KMS-11 (cell line): ENCODE measurements at regions not wholly inside any gene's neighbourhood (a gene's known extent, or its start where the extent isn't known, plus 50 kb on each side); places are given as distances from the start of the nearest gene placed in this dataset.

Experiments
- H2AFZ ChIP-seq: fragments of 200-600 bp; sonication (generic); 2 replicates; pipeline ENCODE4 v1.6.1; 2016; ENCODE audit warnings: antibody characterized with exemption, mixed run types, low read depth
- H3K27ac ChIP-seq: fragments of 200-600 bp; sonication (generic); 2 replicates; pipeline ENCODE4 v1.6.1; 2016; ENCODE audit warnings: mild to moderate bottlenecking, mixed run types
- H3K27me3 ChIP-seq: fragments of 200-600 bp; sonication (generic); 2 replicates; pipeline ENCODE4 v1.6.1; 2017; ENCODE audit warnings: mild to moderate bottlenecking, low read depth, mixed run types, moderate library complexity; ENCODE audit not compliant: insufficient read depth
- H3K36me3 ChIP-seq: fragments of 200-600 bp; sonication (generic); 2 replicates; pipeline ENCODE4 v1.6.1; 2017; ENCODE audit warnings: mild to moderate bottlenecking, mixed run types; ENCODE audit not compliant: insufficient read depth
- H3K4me1 ChIP-seq: fragments of 200-600 bp; sonication (generic); 2 replicates; pipeline ENCODE4 v1.6.1; 2016; ENCODE audit warnings: mild to moderate bottlenecking, low read depth, mixed run types; ENCODE audit not compliant: poor library complexity, severe bottlenecking
- H3K4me2 ChIP-seq: fragments of 200-600 bp; sonication (generic); 2 replicates; pipeline ENCODE4 v1.7.0; 2016; ENCODE audit warnings: mild to moderate bottlenecking, mixed run types
- H3K4me3 ChIP-seq: fragments of 200-600 bp; sonication (generic); IDR thresholded peaks from 2 replicates; pipeline ENCODE4 v1.6.1; 2017; ENCODE audit warnings: low read depth, low read length, mixed read lengths; ENCODE audit not compliant: insufficient read depth
- H3K79me2 ChIP-seq: fragments of 200-600 bp; sonication (generic); 2 replicates; pipeline ENCODE4 v1.6.1; 2016; ENCODE audit warnings: low read depth, mixed run types; ENCODE audit not compliant: insufficient read depth
- H3K9ac ChIP-seq: fragments of 200-600 bp; sonication (generic); 2 replicates; pipeline ENCODE4 v1.6.1; 2016; ENCODE audit warnings: mild to moderate bottlenecking, mixed run types
- H4K20me1 ChIP-seq: fragments of 200-600 bp; sonication (generic); 2 replicates; pipeline ENCODE4 v1.6.1; 2016; ENCODE audit warnings: mild to moderate bottlenecking, mixed run types; ENCODE audit not compliant: insufficient read depth
- TF ChIP-seq, protein P1 (sequence below): fragments of 200-600 bp; sonication (generic); conservative IDR thresholded peaks from 2 replicates; pipeline ENCODE4 v1.6.1; 2017; ENCODE audit warnings: low read depth, mild to moderate bottlenecking, antibody characterized with exemption, low read length, moderate library complexity, mixed read lengths

DNA sequence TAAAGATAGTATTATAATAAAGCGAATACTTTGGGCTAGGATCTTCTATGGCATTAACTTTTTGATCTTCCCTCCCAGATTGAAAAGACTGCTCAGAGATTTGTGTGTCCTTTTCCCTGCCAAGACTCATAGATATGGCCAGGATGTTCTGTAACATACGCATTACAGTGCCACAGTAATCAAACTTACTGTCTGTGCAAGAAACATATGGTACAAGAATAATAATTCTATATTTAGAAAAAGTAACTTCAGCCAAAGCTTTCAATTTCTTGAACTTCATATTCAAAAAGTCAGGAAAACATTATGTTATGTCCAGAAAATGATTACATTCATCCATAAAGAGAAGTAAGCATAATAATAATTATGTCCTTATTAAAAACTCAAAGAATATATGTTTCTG is 100.9 kb upstream of the GUCY1A1 start:
- H3K27me3 ChIP-seq: no peaks in the 10 kb centered on the region
- H3K4me1 ChIP-seq: no peaks in the 10 kb centered on the region
- H3K27ac ChIP-seq: no peak overlapping the region
- no peak overlapping the region for H3K9ac ChIP-seq
- H2AFZ ChIP-seq: no peak overlapping the region
- TF ChIP-seq, protein P1, sequence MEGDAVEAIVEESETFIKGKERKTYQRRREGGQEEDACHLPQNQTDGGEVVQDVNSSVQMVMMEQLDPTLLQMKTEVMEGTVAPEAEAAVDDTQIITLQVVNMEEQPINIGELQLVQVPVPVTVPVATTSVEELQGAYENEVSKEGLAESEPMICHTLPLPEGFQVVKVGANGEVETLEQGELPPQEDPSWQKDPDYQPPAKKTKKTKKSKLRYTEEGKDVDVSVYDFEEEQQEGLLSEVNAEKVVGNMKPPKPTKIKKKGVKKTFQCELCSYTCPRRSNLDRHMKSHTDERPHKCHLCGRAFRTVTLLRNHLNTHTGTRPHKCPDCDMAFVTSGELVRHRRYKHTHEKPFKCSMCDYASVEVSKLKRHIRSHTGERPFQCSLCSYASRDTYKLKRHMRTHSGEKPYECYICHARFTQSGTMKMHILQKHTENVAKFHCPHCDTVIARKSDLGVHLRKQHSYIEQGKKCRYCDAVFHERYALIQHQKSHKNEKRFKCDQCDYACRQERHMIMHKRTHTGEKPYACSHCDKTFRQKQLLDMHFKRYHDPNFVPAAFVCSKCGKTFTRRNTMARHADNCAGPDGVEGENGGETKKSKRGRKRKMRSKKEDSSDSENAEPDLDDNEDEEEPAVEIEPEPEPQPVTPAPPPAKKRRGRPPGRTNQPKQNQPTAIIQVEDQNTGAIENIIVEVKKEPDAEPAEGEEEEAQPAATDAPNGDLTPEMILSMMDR: no peak
- no peak overlapping the region for H3K4me2 ChIP-seq
- no peaks in the 10 kb centered on the region for H3K79me2 ChIP-seq
- H3K4me3 ChIP-seq: no peak overlapping the region
- H3K36me3 ChIP-seq: no peaks in the 10 kb centered on the region
- no peaks in the 10 kb centered on the region for H4K20me1 ChIP-seq

DNA sequence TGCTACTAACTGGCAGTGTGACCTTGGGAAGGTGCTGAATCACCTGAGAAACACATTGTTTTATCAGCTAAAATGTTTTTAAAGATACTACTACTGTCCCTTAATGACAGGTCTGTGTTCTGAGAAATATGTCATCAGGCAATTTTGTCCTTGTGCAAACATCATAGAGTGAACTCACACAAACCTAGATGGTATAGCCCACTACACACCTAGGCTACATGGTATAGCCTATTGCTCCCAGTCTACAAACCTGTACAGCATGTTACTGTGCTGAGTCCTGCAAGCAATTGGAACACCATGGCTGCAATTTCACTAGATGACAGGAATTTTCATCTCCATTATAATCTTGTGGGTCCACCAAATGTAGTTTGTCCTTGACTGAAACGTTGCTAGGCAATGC is 101.3 kb upstream of the GUCY1A1 start:
- no peaks in the 10 kb centered on the region for H3K4me1 ChIP-seq
- H3K27ac ChIP-seq: no peak overlapping the region
- no peaks in the 10 kb centered on the region for H4K20me1 ChIP-seq
- H2AFZ ChIP-seq: no peak overlapping the region
- H3K4me3 ChIP-seq: no peak overlapping the region
- H3K27me3 ChIP-seq: no peaks in the 10 kb centered on the region
- H3K79me2 ChIP-seq: no peaks in the 10 kb centered on the region
- no peak overlapping the region for H3K9ac ChIP-seq
- no peak overlapping the region for H3K4me2 ChIP-seq
- no peaks in the 10 kb centered on the region for H3K36me3 ChIP-seq
- TF ChIP-seq, protein P1: no peak

DNA sequence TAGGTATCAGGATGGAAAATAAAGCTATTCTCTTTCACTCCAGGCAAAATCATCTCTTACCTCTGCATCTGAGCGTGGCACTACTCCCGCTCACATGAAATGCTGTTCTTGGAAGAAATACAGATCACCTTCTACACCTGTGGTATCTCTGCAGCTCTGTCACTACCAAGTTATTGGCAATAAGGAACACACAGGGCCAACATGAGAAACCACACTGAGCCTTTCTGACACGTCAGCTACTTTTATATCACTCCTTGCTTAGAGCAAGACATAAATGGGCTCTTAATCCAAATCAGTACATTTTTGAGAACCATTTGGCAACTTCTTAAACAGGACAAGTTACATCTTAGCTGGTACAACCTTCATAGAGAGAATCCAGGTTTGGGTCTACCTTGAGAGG is 101.8 kb upstream of the GUCY1A1 start:
- Histone ChIP-seq H3K27ac (no peak overlapping the region), H4K20me1 (no peaks in the 10 kb centered on the region)
- TF ChIP-seq, protein P1: no peak

DNA sequence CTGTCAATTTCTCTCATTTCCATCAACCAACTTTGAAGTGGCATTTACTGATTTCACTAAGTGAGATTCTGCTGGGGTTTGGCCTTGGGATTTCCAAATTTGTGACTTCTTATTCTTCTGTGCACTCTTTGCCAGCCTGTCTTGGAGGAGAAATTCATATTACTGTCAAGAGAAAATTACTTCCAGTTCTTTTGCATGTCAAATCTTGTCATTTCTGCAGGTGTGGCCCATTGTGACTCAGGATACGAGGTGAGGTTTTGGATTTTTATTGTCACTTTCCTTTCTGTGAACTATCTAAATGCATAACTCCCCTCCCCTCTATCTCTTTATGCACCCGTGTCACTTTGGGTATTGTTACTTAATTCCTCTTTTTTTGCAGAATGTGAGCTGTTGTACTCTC is 102.6 kb upstream of the GUCY1A1 start:
- Histone ChIP-seq H3K4me2 (no peak overlapping the region), H3K4me1 (no peaks in the 10 kb centered on the region), H3K9ac (no peak overlapping the region)

More for the DNA sequence above, 101.8 kb upstream of the GUCY1A1 start:
- H3K36me3 ChIP-seq: no peaks in the 10 kb centered on the region
- no peaks in the 10 kb centered on the region for H3K4me1 ChIP-seq
- H3K27me3 ChIP-seq: no peaks in the 10 kb centered on the region
- H3K4me2 ChIP-seq: no peak overlapping the region
- H3K9ac ChIP-seq: no peak overlapping the region
- H2AFZ ChIP-seq: no peak overlapping the region
- H3K4me3 ChIP-seq: no peak overlapping the region
- H3K79me2 ChIP-seq: no peaks in the 10 kb centered on the region

More for the DNA sequence above, 102.6 kb upstream of the GUCY1A1 start:
- no peaks in the 10 kb centered on the region for H3K36me3 ChIP-seq
- H3K27me3 ChIP-seq: no peaks in the 10 kb centered on the region
- no peak overlapping the region for H2AFZ ChIP-seq
- H3K79me2 ChIP-seq: no peaks in the 10 kb centered on the region
- no peaks in the 10 kb centered on the region for H4K20me1 ChIP-seq
- TF ChIP-seq, protein P1: no peak
- no peak overlapping the region for H3K4me3 ChIP-seq
- H3K27ac ChIP-seq: no peak overlapping the region
